ENCODE measurements at regions not wholly inside any gene's neighbourhood (a gene's known extent, or its start where the extent isn't known, plus 50 kb on each side); places are given as distances from the start of the nearest gene placed in this dataset.

GRCh38 chr4:140257461-140258305 lies 103.7 kb upstream of the MAML3 start:
- Histone ChIP-seq H4K20me1 (no peaks in the 10 kb centered on the region), H3K27ac (no peak overlapping the region), H3K4me2 (no peak overlapping the region), H3K36me3 (no peaks in the 10 kb centered on the region), H3K9ac (no peak overlapping the region), H3K9me3 (no peaks in the 10 kb centered on the region), H3K27me3 (no peaks in the 10 kb centered on the region), H3K4me3 (no peak overlapping the region), H3K4me1 (no peaks in the 10 kb centered on the region)
- TF ChIP-seq Cebpa-rat (IDR thresholded peaks at IDR 0.05): no peak

GRCh38 chr4:140256941-140257340 lies 103.0 kb upstream of the MAML3 start:
- Histone ChIP-seq H3K27me3 (no peaks in the 10 kb centered on the region), H3K4me3 (no peak overlapping the region), H3K9ac (no peak overlapping the region), H3K27ac (no peak overlapping the region), H3K4me2 (no peak overlapping the region), H4K20me1 (no peaks in the 10 kb centered on the region), H3K4me1 (peaks cover 7% of the 10 kb centered on the region), H3K36me3 (no peaks in the 10 kb centered on the region), H3K9me3 (no peaks in the 10 kb centered on the region)
- TF ChIP-seq Cebpa-rat (IDR thresholded peaks at IDR 0.05): no peak

GRCh38 chr4:140256335-140256734 lies 102.4 kb upstream of the MAML3 start:
- H3K4me2 ChIP-seq: no peak overlapping the region
- H4K20me1 ChIP-seq: no peaks in the 10 kb centered on the region
- H3K27ac ChIP-seq: no peak overlapping the region
- H3K9ac ChIP-seq: no peak overlapping the region
- H3K9me3 ChIP-seq: no peaks in the 10 kb centered on the region
- H3K4me1 ChIP-seq: peaks cover 13% of the 10 kb centered on the region
- H3K36me3 ChIP-seq: no peaks in the 10 kb centered on the region
- no peak overlapping the region for H3K4me3 ChIP-seq
- no peaks in the 10 kb centered on the region for H3K27me3 ChIP-seq
- no peak for TF ChIP-seq Cebpa-rat (IDR thresholded peaks at IDR 0.05)

- H3K4me2 ChIP-seq: no peak overlapping the region
- H3K9ac ChIP-seq: no peak overlapping the region
- peaks cover 14% of the 10 kb centered on the region for H3K4me1 ChIP-seq
- no peaks in the 10 kb centered on the region for H3K36me3 ChIP-seq
- no peaks in the 10 kb centered on the region for H3K9me3 ChIP-seq
- no peaks in the 10 kb centered on the region for H3K27me3 ChIP-seq
- no peak for TF ChIP-seq Cebpa-rat (IDR thresholded peaks at IDR 0.05)
- no peak overlapping the region for H3K4me3 ChIP-seq
- H4K20me1 ChIP-seq: no peaks in the 10 kb centered on the region
- H3K27ac ChIP-seq: no peak overlapping the region
Measured at GRCh38 chr4:140255927-140256326, 101.9 kb upstream of the MAML3 start.

GRCh38 chr4:140255467-140255866 lies 101.5 kb upstream of the MAML3 start:
- H3K9ac ChIP-seq: no peak overlapping the region
- no peaks in the 10 kb centered on the region for H3K9me3 ChIP-seq
- no peaks in the 10 kb centered on the region for H3K36me3 ChIP-seq
- H3K27me3 ChIP-seq: no peaks in the 10 kb centered on the region
- H3K4me1 ChIP-seq: peaks cover 14% of the 10 kb centered on the region
- no peak overlapping the region for H3K4me3 ChIP-seq
- H4K20me1 ChIP-seq: no peaks in the 10 kb centered on the region
- no peak for TF ChIP-seq Cebpa-rat (IDR thresholded peaks at IDR 0.05)
- H3K27ac ChIP-seq: no peak overlapping the region
- no peak overlapping the region for H3K4me2 ChIP-seq

GRCh38 chr4:140254651-140255299 lies 100.8 kb upstream of the MAML3 start:
- Histone ChIP-seq H4K20me1 (no peaks in the 10 kb centered on the region), H3K36me3 (no peaks in the 10 kb centered on the region), H3K9ac (no peak overlapping the region), H3K27me3 (no peaks in the 10 kb centered on the region), H3K9me3 (no peaks in the 10 kb centered on the region), H3K27ac (no peak overlapping the region), H3K4me1 (peaks cover 14% of the 10 kb centered on the region), H3K4me3 (no peak overlapping the region), H3K4me2 (no peak overlapping the region)
- TF ChIP-seq Cebpa-rat (IDR thresholded peaks at IDR 0.05): no peak

GRCh38 chr4:140253556-140254027 lies 99.6 kb upstream of the MAML3 start:
- Histone ChIP-seq H4K20me1 (no peaks in the 10 kb centered on the region), H3K4me3 (no peak overlapping the region), H3K36me3 (no peaks in the 10 kb centered on the region), H3K27me3 (no peaks in the 10 kb centered on the region), H3K9ac (no peak overlapping the region), H3K4me1 (peaks cover 22% of the 10 kb centered on the region), H3K9me3 (no peaks in the 10 kb centered on the region), H3K27ac (no peak overlapping the region), H3K4me2 (peak overlapping the region; percentile 89)
- no peak for TF ChIP-seq Cebpa-rat (IDR thresholded peaks at IDR 0.05)

- Histone ChIP-seq H3K27ac (peak overlapping the region; percentile 88), H4K20me1 (no peaks in the 10 kb centered on the region), H3K4me2 (peak overlapping the region; percentile 89), H3K9me3 (no peaks in the 10 kb centered on the region), H3K4me1 (peaks cover 23% of the 10 kb centered on the region), H3K4me3 (peak overlapping the region; percentile 72), H3K27me3 (no peaks in the 10 kb centered on the region), H3K36me3 (no peaks in the 10 kb centered on the region), H3K9ac (peak overlapping the region; percentile 85)
- no peak for TF ChIP-seq Cebpa-rat (IDR thresholded peaks at IDR 0.05)
Measured at GRCh38 chr4:140252742-140253555, 99.0 kb upstream of the MAML3 start.

- Histone ChIP-seq H3K4me3 (peak overlapping the region; percentile 72), H3K4me1 (peaks cover 24% of the 10 kb centered on the region), H3K27ac (peak overlapping the region; percentile 88), H3K4me2 (peak overlapping the region; percentile 89), H3K36me3 (no peaks in the 10 kb centered on the region), H3K9ac (peak overlapping the region; percentile 85), H3K9me3 (no peaks in the 10 kb centered on the region), H4K20me1 (no peaks in the 10 kb centered on the region), H3K27me3 (no peaks in the 10 kb centered on the region)
- no peak for TF ChIP-seq Cebpa-rat (IDR thresholded peaks at IDR 0.05)
Measured at GRCh38 chr4:140252141-140252741, 98.3 kb upstream of the MAML3 start.
